ENCODE measurements at regions not wholly inside any gene's neighbourhood (a gene's known extent, or its start where the extent isn't known, plus 50 kb on each side); places are given as distances from the start of the nearest gene placed in this dataset.

GRCh38 chr9:28941856-28942255 lies 1368.6 kb upstream of the C9orf72 start:
- TF ChIP-seq CTCF (IDR thresholded peaks at IDR 0.05) (no peak), POLR2A (IDR thresholded peaks at IDR 0.05) (no peak)

All from thyroid gland (tissue), 4 donors.